ENCODE measurements at regions not wholly inside any gene's neighbourhood (a gene's known extent, or its start where the extent isn't known, plus 50 kb on each side); places are given as distances from the start of the nearest gene placed in this dataset.

GRCh38 chr16:85539629-85540291, 73.4 kb upstream of the GSE1 start (continued):
- TF ChIP-seq, protein P1, sequence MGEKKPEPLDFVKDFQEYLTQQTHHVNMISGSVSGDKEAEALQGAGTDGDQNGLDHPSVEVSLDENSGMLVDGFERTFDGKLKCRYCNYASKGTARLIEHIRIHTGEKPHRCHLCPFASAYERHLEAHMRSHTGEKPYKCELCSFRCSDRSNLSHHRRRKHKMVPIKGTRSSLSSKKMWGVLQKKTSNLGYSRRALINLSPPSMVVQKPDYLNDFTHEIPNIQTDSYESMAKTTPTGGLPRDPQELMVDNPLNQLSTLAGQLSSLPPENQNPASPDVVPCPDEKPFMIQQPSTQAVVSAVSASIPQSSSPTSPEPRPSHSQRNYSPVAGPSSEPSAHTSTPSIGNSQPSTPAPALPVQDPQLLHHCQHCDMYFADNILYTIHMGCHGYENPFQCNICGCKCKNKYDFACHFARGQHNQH (CRISPR knock-in tag; IDR thresholded peaks at IDR 0.05) = no peak; the same call in 1 of the 2 replicates
- TF ChIP-seq NPAS2 (CRISPR knock-in tag; IDR thresholded peaks at IDR 0.05; ENCODE audit: borderline replicate concordance) = no peak
- no peak for TF ChIP-seq ZSCAN30 (CRISPR knock-in tag; IDR thresholded peaks at IDR 0.05)
- peak; percentile 40 for TF ChIP-seq DBP (CRISPR knock-in tag; IDR thresholded peaks at IDR 0.05; ENCODE audit: not compliant biosample characterization)
- peak; percentile 97 for TF ChIP-seq RXRA (CRISPR knock-in tag; IDR thresholded peaks at IDR 0.05)
- TF ChIP-seq SOX6 (IDR thresholded peaks at IDR 0.05) = no peak
- peak; percentile 89 for TF ChIP-seq SOX6 (CRISPR knock-in tag; IDR thresholded peaks at IDR 0.05)
- TF ChIP-seq FOXP1 (IDR thresholded peaks at IDR 0.05) = no peak
- TF ChIP-seq FOXP1 (CRISPR knock-in tag; IDR thresholded peaks at IDR 0.05) = peak; percentile 68
- peak; percentile 94 for TF ChIP-seq HNF4A (CRISPR knock-in tag; IDR thresholded peaks at IDR 0.05)
- TF ChIP-seq ZNF607 (CRISPR knock-in tag; IDR thresholded peaks at IDR 0.05; ENCODE audit: borderline replicate concordance) = no peak
- TF ChIP-seq, protein P2, sequence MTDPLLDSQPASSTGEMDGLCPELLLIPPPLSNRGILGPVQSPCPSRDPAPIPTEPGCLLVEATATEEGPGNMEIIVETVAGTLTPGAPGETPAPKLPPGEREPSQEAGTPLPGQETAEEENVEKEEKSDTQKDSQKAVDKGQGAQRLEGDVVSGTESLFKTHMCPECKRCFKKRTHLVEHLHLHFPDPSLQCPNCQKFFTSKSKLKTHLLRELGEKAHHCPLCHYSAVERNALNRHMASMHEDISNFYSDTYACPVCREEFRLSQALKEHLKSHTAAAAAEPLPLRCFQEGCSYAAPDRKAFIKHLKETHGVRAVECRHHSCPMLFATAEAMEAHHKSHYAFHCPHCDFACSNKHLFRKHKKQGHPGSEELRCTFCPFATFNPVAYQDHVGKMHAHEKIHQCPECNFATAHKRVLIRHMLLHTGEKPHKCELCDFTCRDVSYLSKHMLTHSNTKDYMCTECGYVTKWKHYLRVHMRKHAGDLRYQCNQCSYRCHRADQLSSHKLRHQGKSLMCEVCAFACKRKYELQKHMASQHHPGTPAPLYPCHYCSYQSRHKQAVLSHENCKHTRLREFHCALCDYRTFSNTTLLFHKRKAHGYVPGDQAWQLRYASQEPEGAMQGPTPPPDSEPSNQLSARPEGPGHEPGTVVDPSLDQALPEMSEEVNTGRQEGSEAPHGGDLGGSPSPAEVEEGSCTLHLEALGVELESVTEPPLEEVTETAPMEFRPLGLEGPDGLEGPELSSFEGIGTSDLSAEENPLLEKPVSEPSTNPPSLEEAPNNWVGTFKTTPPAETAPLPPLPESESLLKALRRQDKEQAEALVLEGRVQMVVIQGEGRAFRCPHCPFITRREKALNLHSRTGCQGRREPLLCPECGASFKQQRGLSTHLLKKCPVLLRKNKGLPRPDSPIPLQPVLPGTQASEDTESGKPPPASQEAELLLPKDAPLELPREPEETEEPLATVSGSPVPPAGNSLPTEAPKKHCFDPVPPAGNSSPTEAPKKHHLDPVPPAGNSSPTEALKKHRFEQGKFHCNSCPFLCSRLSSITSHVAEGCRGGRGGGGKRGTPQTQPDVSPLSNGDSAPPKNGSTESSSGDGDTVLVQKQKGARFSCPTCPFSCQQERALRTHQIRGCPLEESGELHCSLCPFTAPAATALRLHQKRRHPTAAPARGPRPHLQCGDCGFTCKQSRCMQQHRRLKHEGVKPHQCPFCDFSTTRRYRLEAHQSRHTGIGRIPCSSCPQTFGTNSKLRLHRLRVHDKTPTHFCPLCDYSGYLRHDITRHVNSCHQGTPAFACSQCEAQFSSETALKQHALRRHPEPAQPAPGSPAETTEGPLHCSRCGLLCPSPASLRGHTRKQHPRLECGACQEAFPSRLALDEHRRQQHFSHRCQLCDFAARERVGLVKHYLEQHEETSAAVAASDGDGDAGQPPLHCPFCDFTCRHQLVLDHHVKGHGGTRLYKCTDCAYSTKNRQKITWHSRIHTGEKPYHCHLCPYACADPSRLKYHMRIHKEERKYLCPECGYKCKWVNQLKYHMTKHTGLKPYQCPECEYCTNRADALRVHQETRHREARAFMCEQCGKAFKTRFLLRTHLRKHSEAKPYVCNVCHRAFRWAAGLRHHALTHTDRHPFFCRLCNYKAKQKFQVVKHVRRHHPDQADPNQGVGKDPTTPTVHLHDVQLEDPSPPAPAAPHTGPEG (CRISPR knock-in tag; IDR thresholded peaks at IDR 0.05) = no peak
- TF ChIP-seq HMG20A (CRISPR knock-in tag; IDR thresholded peaks at IDR 0.05; ENCODE audit: borderline replicate concordance) = no peak; the same call in 1 of the 2 replicates
- peak; percentile 72; the same call in 1 of the 2 replicates for TF ChIP-seq NCOA2 (CRISPR knock-in tag; IDR thresholded peaks at IDR 0.05)
- peak; percentile 64; the same call in 1 of the 2 replicates for TF ChIP-seq BRCA1 (CRISPR knock-in tag; IDR thresholded peaks at IDR 0.05)
- TF ChIP-seq ATF7 (IDR thresholded peaks at IDR 0.05) = no peak
- TF ChIP-seq ATF7 (CRISPR knock-in tag; IDR thresholded peaks at IDR 0.05) = 0 out of 2 replicates have a peak, but pooled peaks have one; percentile 29
- TF ChIP-seq ZNF616 (CRISPR knock-in tag; IDR thresholded peaks at IDR 0.05; ENCODE audit: low read depth) = peak; percentile 71; the same call in 1 of the 2 replicates
- TF ChIP-seq ZNF652 (CRISPR knock-in tag; IDR thresholded peaks at IDR 0.05; ENCODE audit: borderline replicate concordance, low read depth) = peak; percentile 75
- TF ChIP-seq KLF12 (CRISPR knock-in tag; IDR thresholded peaks at IDR 0.05; ENCODE audit: borderline replicate concordance) = 0 out of 2 replicates have a peak, but pooled peaks have one; percentile 56
